Right atrium auricular region (tissue), 2 donors: ENCODE measurements at regions not wholly inside any gene's neighbourhood (a gene's known extent, or its start where the extent isn't known, plus 50 kb on each side); places are given as distances from the start of the nearest gene placed in this dataset.

Source experiments
- DNase-seq: peaks from one replicate; pipeline ENCODE4 v3.0.0-alpha.2; 2019; ENCODE audit warnings: low spot score
- H3K27ac ChIP-seq, 2 donors: fragments of 200-600 bp; sonication (generic); 1 replicate in 1 of 2; 2 replicates in 1 of 2; pipeline ENCODE4 v1.5.1; 2016 to 2019
- H3K27me3 ChIP-seq, 2 donors: fragments of 200-600 bp; sonication (generic); one replicate each; pipeline versions ENCODE4 v1.5.1 to v1.6.0; 2017 to 2019
- H3K36me3 ChIP-seq: fragments of 200-600 bp; sonication (generic); one replicate; pipeline ENCODE4 v1.5.1; 2016
- H3K4me1 ChIP-seq, 2 donors: fragments of 200-600 bp; sonication (generic); one replicate each; pipeline versions ENCODE4 v1.5.1 to v1.6.0; 2017 to 2019
- H3K4me3 ChIP-seq, 2 donors: fragments of 200-600 bp; sonication (generic); 1 replicate in 1 of 2; 2 replicates in 1 of 2; pipeline ENCODE4 v1.5.1; 2017 to 2019; ENCODE audit warnings: mild to moderate bottlenecking in 1 of 2, moderate library complexity in 1 of 2
- H3K9me3 ChIP-seq, 2 donors: fragments of 200-600 bp; sonication (generic); one replicate each; pipeline ENCODE4 v1.5.1; 2019
- CTCF ChIP-seq, 2 donors: fragments of 200-600 bp; sonication (generic); IDR thresholded peaks; one replicate each; pipeline ENCODE4 v1.5.1; 2019; ENCODE audit warnings: antibody characterized with exemption in 2 of 2

GRCh38 chr10:78278058-78278404 lies 244.4 kb downstream of the RPS24 start:
- DNase-seq = peak; percentile 62
- Histone ChIP-seq H3K4me3 (no peak overlapping the region), H3K4me1 (no peaks in the 10 kb centered on the region), H3K9me3 (no peaks in the 10 kb centered on the region), H3K36me3 (no peaks in the 10 kb centered on the region), H3K27ac (peak overlapping the region in 1 of 2 donors; percentile 43), H3K27me3 (no peaks in the 10 kb centered on the region)
- TF ChIP-seq CTCF (IDR thresholded peaks at IDR 0.05) = no peak

GRCh38 chr10:78279756-78280155 lies 246.1 kb downstream of the RPS24 start:
- H3K4me3 ChIP-seq = no peak overlapping the region
- DNase-seq = no peak
- H3K9me3 ChIP-seq = no peaks in the 10 kb centered on the region
- H3K27ac ChIP-seq = no peak overlapping the region
- H3K36me3 ChIP-seq = no peaks in the 10 kb centered on the region
- no peak for TF ChIP-seq CTCF (IDR thresholded peaks at IDR 0.05)
- no peaks in the 10 kb centered on the region for H3K27me3 ChIP-seq
- H3K4me1 ChIP-seq = no peaks in the 10 kb centered on the region

- TF ChIP-seq CTCF (IDR thresholded peaks at IDR 0.05) = no peak
- no peaks in the 10 kb centered on the region for H3K9me3 ChIP-seq
- H3K27ac ChIP-seq = no peak overlapping the region
- H3K4me3 ChIP-seq = no peak overlapping the region
- no peaks in the 10 kb centered on the region for H3K27me3 ChIP-seq
- H3K4me1 ChIP-seq = no peaks in the 10 kb centered on the region
- no peaks in the 10 kb centered on the region for H3K36me3 ChIP-seq
- no peak for DNase-seq
Measured at GRCh38 chr10:78280604-78281003, 246.9 kb downstream of the RPS24 start.

GRCh38 chr10:78281627-78282026 lies 248.0 kb downstream of the RPS24 start:
- H3K27ac ChIP-seq = no peak overlapping the region
- no peak for TF ChIP-seq CTCF (IDR thresholded peaks at IDR 0.05)
- no peak for DNase-seq
- H3K27me3 ChIP-seq = no peaks in the 10 kb centered on the region
- no peaks in the 10 kb centered on the region for H3K9me3 ChIP-seq
- H3K4me3 ChIP-seq = no peak overlapping the region
- H3K4me1 ChIP-seq = no peaks in the 10 kb centered on the region
- H3K36me3 ChIP-seq = no peaks in the 10 kb centered on the region

- H3K36me3 ChIP-seq = no peaks in the 10 kb centered on the region
- H3K9me3 ChIP-seq = no peaks in the 10 kb centered on the region
- no peak for TF ChIP-seq CTCF (IDR thresholded peaks at IDR 0.05)
- no peaks in the 10 kb centered on the region for H3K4me1 ChIP-seq
- no peak overlapping the region for H3K4me3 ChIP-seq
- DNase-seq = no peak
- H3K27ac ChIP-seq = no peak overlapping the region
- H3K27me3 ChIP-seq = no peaks in the 10 kb centered on the region
Measured at GRCh38 chr10:78283069-78283682, 249.5 kb downstream of the RPS24 start.

GRCh38 chr10:78284381-78284780 lies 250.7 kb downstream of the RPS24 start:
- no peak for DNase-seq
- no peak overlapping the region for H3K27ac ChIP-seq
- no peak overlapping the region for H3K4me3 ChIP-seq
- H3K36me3 ChIP-seq = no peaks in the 10 kb centered on the region
- H3K27me3 ChIP-seq = no peaks in the 10 kb centered on the region
- no peaks in the 10 kb centered on the region for H3K9me3 ChIP-seq
- TF ChIP-seq CTCF (IDR thresholded peaks at IDR 0.05) = no peak
- H3K4me1 ChIP-seq = no peaks in the 10 kb centered on the region
